Glomerular visceral epithelial cell (primary cell): ENCODE measurements at regions not wholly inside any gene's neighbourhood (a gene's known extent, or its start where the extent isn't known, plus 50 kb on each side); places are given as distances from the start of the nearest gene placed in this dataset.
"Not testable (repeated sequence)": the region's sequence is repeated elsewhere in the genome, so short reads cannot be mapped to it uniquely, and the experiment has no call there.

Experiments used
- DNase-seq: peaks from one replicate; pipeline ENCODE4 v3.0.0-alpha.2; 2016; ENCODE audit errors: extremely low spot score

DNA sequence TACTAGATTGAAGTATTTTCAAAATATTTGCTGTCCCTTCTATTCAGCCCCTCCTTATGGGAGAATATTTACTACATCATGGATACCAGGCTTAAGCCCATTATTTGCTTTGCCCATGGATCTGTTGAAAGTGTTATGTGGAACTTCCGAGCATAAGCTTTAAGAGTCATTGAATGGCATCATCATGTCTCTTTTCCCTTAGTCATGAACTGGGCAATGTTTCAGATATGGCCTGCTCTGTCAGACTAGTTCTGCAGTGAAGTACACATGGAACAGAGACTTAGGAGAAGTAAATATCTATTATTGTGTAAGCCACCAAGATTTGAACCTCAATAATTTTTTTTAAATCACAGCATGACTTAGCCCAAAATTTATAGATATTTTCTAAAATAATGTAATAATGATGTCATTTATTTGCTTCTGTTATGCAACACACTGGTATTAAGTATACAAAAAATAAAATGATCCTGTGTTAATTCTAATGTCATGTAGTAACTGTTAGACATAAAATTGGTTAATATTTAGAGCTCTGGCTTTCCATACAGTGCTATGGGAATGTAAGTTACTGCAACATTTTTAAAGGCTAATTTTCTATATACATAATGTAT, 1097.3 kb downstream of the SLC16A7 start:
- no peak for DNase-seq

DNA sequence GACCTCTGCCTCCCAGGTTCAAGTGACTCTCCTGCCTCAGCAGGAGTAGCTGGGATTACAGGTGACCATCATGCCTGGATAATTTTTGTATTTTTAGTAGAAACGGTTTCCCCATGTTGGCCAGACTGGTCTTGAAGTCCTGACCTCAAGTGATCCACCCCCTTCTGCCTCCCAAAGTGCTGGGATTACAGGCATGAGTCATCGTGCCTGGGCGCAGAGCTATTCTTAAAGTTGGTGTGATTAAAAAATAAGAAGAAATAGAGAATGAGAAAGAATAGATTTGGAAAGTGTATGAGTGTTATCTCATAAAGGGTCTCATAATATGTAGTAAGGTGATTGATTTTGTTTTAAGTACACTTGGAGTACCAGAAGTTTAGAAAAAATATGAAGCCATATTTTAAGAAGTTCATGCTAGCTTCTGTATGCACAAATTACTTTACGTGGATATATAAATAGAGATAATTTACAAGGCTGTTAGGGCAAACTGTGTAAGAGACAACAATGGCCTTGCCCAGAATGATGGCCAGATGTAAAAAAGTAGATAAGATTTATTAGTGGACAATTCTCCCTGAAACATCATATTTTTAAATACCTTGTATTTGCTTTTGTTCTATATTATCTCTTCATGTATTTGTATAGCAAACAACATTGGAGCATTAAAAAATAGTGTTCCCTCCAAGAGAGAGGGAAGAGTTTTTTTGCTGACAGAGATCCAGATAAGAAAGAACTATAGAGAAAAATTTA, 1108.5 kb downstream of the SLC16A7 start:
- DNase-seq, result no peak

GRCh38 chr12:60710246-60710645, 1114.4 kb downstream of the SLC16A7 start:
- no peak for DNase-seq

- DNase-seq, result no peak
Measured at GRCh38 chr12:60714141-60714900, 1118.5 kb downstream of the SLC16A7 start.

DNA sequence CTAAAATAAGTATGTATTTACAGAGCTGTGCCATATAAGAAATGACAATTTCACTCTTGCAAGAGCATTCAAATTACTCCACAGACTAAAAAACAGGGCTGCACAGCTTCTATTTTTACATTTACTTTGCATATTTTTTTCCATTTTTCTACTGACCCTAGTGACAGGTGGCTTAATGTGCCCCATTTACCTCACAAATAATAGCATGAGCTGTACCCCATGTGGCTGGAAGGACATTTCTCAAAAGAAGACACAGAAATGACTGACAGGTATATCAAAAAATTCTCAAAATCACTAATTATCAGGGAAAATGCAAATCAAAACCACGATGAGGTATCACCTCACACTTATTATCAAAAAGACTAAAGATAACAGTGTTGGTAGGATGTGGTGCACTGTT, 1128.6 kb downstream of the SLC16A7 start:
- DNase-seq, result no peak

- no peak for DNase-seq
Measured at GRCh38 chr12:60724984-60725383, 1129.2 kb downstream of the SLC16A7 start.

GRCh38 chr12:60752589-60752988, 1156.8 kb downstream of the SLC16A7 start:
- DNase-seq, result no peak

DNA sequence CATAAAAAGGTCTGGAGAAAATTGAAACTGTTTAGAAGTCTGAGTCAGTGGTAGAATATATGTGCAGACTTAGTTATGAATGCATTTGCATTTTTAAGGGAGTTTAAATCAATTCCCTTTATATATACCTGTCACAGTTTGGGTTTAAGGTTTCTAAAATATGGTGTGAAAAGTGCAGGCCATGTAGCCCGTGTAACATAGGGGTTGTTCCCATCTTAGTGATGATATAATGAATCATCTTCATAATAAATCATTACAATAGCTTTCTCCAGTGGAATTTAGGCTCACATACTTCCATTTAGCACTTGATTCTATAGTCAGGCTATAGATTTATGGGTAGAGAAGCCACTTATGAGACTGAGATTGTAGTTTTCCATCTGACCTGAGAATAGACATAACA, 1162.4 kb downstream of the SLC16A7 start:
- no peak for DNase-seq

DNA sequence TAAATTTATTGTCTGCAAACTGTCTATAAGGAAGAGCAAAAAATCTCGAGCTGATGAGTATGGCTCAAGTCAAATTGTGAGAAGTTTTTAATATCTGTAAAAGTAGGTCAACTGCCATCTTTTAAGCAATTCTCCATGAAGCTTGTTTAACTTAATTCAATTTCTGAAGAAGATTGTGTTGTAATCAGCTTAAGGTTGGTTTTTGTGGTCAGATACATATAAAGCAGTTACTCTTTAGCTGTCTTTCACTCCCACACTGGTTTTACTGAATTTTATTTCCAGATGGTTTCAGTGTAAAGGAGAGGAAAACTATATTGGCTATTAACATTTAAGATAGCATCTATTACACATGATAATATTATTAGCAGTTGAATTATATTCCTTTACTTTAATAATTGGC, 1165.1 kb downstream of the SLC16A7 start:
- DNase-seq, result no peak

GRCh38 chr12:60801166-60801565, 1205.3 kb downstream of the SLC16A7 start:
- DNase-seq, result not testable (repeated sequence)

GRCh38 chr12:60803147-60803546, 1207.3 kb downstream of the SLC16A7 start:
- DNase-seq, result no peak

GRCh38 chr12:60805364-60805763, 1209.5 kb downstream of the SLC16A7 start:
- no peak for DNase-seq

DNA sequence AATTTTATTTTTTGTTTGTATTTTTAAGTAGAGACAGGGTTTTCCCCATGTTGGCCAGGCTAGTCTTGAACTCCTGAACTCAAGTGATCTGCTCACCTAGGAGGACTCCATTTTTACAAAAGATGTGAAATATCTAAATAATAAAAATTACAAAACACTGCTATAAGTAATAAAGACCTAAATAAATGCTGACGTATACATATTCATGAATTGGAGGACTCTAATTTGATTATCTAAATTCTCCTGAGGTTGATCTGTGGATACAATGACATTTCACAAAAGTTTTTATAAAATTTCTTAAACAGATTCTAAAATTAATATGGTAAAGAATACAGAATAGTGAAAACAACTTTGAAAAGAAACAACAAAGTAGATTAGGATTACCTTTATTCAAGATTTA, 1224.0 kb downstream of the SLC16A7 start:
- no peak for DNase-seq

- DNase-seq, result no peak
Measured at GRCh38 chr12:60822580-60822979, 1226.8 kb downstream of the SLC16A7 start.

- DNase-seq, result no peak
Measured at GRCh38 chr12:60830381-60830780, 1234.6 kb downstream of the SLC16A7 start.

- no peak for DNase-seq
Measured at GRCh38 chr12:60832290-60832689, 1236.5 kb downstream of the SLC16A7 start.

DNA sequence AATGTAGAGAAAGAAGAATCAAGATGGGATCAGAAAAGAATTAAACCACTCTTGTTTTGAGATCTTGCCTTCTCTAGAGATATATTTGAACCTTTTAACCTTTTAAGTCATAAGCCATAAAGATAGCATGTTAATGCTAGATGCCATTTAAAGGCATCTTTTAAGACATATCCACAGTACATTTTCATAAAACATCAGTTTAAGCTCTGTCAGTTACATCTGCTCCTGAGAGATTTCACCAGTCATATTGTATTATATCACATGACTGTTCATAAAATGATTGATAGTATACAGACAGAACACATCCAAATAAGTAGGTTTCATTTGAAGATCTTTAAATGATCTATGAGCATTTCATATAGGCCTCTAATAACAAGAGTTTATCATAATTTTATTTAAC, 1238.5 kb downstream of the SLC16A7 start:
- no peak for DNase-seq

DNA sequence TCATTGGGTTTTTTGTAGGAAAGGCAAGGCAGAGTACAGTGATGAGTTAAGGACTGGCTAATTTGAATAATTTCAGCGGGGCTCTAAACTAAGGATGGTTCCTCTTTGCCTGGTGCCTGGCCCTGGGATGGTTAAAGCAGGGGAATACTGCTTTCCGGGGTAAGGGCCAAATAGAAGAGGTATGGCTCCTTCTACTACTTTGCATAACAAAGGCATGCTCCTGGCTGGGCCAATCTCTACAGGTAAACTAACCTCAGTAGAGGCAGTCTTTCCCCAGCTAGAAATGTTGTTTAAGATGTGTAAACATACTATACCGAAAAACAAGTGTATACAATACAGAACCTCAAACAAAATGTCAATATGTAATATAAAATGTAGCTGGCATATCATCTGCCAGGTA, 1239.0 kb downstream of the SLC16A7 start:
- DNase-seq, result no peak

GRCh38 chr12:60836651-60837050, 1240.8 kb downstream of the SLC16A7 start:
- DNase-seq, result no peak

DNA sequence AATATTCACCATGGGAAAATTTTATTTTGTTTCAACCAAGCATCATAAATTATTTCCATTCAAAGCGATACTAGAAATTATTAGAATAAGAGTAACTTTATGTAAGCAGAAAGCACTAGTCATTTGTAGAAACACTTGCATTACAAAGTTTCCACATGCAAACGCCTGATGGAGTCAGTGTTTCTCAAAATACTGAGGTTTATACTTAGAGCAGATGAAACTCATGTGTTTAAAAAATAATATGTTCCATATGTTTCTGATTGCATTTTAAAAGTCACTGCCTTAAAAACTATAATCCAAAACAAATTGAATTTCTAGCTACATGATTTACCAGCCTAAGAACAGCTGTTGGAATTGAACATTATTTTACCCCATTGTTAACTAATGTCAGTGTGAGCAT, 1246.4 kb downstream of the SLC16A7 start:
- no peak for DNase-seq

DNA sequence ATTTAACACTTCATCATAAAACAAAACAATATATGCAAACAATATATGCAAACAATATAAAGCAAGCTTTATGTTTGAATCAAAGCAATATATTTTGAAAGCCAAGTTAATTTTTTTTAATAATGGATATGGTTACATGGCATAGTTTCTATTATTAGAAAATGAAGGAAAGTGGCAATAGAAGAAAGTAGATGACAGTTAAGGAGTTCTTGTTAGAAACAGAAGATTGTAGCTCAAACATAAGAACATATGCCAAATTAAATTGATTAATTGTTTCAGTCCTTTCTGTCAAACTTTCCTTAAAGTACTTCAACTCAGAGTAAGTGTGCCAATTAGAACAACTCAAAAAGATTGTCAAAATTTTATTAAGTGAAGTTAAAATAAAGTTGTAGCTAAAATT, 1248.3 kb downstream of the SLC16A7 start:
- no peak for DNase-seq

DNA sequence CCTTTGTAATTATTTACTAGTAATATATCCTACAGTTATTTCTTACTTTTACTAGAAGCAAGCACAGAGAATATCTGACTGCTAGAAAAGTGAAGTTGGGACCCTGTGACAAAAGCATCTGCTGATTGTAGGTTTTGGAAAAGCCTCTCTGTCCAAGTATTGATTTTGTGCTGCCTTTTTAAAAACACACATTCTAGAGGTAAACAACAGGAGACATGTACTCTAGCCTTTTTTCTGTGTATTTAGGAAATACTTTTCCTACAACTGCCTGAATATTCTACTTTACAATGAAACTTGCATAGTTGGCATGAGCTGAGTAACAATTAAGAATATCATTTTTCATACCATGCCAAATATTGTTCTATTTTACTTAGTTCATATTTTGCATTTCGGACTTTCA, 1249.0 kb downstream of the SLC16A7 start:
- no peak for DNase-seq

GRCh38 chr12:60845696-60846095, 1249.9 kb downstream of the SLC16A7 start:
- no peak for DNase-seq
